ENCODE measurements at regions not wholly inside any gene's neighbourhood (a gene's known extent, or its start where the extent isn't known, plus 50 kb on each side); places are given as distances from the start of the nearest gene placed in this dataset.

DNA sequence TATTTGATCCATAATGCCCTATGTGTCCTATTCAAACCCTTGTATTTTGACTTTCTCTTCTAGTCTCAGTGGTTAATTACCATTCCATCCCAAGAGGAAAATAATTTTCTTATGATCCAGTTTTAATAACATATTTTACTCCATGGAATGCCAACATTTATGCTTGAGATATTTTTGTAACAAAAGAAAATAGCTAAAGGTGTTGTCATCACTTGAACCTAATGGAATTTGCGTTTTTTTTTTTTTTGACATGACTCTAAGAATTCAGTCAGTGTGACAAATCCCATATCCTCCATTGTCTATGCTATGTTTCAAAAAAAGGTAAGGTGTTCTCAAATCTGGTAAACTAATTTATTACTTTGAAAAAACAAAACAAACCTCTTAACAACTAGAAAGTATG, 324.1 kb upstream of the ADAMTS5 start:
- no peak for TF ChIP-seq POLR2AphosphoS5 (IDR thresholded peaks at IDR 0.05)
- no peak for TF ChIP-seq CTCF (IDR thresholded peaks at IDR 0.05)
- no peak for TF ChIP-seq POLR2A (IDR thresholded peaks at IDR 0.05)
- no peak for TF ChIP-seq EP300 (IDR thresholded peaks at IDR 0.05)
